Endometrium (tissue), 2 donors: ENCODE measurements at regions not wholly inside any gene's neighbourhood (a gene's known extent, or its start where the extent isn't known, plus 50 kb on each side); places are given as distances from the start of the nearest gene placed in this dataset.
A peak's percentile ranks its signal among the peaks of the same experiment; 100 is the strongest.
"Not testable (repeated sequence)": the region's sequence is repeated elsewhere in the genome, so short reads cannot be mapped to it uniquely, and the experiment has no call there.

Experiments
- FAIRE-seq: peaks from 2 replicates; lab custom pipeline; 2012; peaks lifted over from hg19 to GRCh38; lab: Jason Lieb, UNC
- donor health status: control.
- donor health status: control.

- FAIRE-seq, result no peak
Observed at GRCh38 chr6:121548131-121548530, 112.7 kb downstream of the GJA1 start.

GRCh38 chr6:121549736-121550135, 114.3 kb downstream of the GJA1 start:
- peak; percentile 95 for FAIRE-seq

GRCh38 chr6:121550491-121551010, 115.1 kb downstream of the GJA1 start:
- FAIRE-seq, result no peak

GRCh38 chr6:121555201-121555600, 119.8 kb downstream of the GJA1 start:
- FAIRE-seq, result no peak

GRCh38 chr6:121556149-121556548, 120.7 kb downstream of the GJA1 start:
- FAIRE-seq, result not testable (repeated sequence)

- FAIRE-seq, result no peak
Observed at GRCh38 chr6:121557146-121557940, 121.9 kb downstream of the GJA1 start.

- FAIRE-seq, result no peak
Observed at GRCh38 chr6:121559611-121560269, 124.3 kb downstream of the GJA1 start.

- FAIRE-seq, result no peak
Observed at GRCh38 chr6:121560476-121560875, 125.0 kb downstream of the GJA1 start.

- FAIRE-seq, result no peak
Observed at GRCh38 chr6:121563286-121563685, 127.8 kb downstream of the GJA1 start.

- not testable (repeated sequence) for FAIRE-seq
Observed at GRCh38 chr6:121564529-121564928, 129.1 kb downstream of the GJA1 start.

- FAIRE-seq, result no peak
Observed at GRCh38 chr6:121571455-121571854, 136.0 kb downstream of the GJA1 start.

GRCh38 chr6:121573481-121573880, 138.0 kb downstream of the GJA1 start:
- no peak for FAIRE-seq

GRCh38 chr6:121578216-121578615, 142.8 kb downstream of the GJA1 start:
- FAIRE-seq, result no peak

GRCh38 chr6:121579478-121579877, 144.0 kb downstream of the GJA1 start:
- FAIRE-seq, result no peak

GRCh38 chr6:121581327-121581726, 145.9 kb downstream of the GJA1 start:
- no peak for FAIRE-seq

- FAIRE-seq, result no peak
Observed at GRCh38 chr6:121582262-121582661, 146.8 kb downstream of the GJA1 start.

- peak; percentile 91 for FAIRE-seq
Observed at GRCh38 chr6:121584586-121585369, 149.3 kb downstream of the GJA1 start.

GRCh38 chr6:121590438-121590837, 155.0 kb downstream of the GJA1 start:
- no peak for FAIRE-seq

GRCh38 chr6:121590916-121591315, 155.5 kb downstream of the GJA1 start:
- FAIRE-seq, result no peak

- no peak for FAIRE-seq
Observed at GRCh38 chr6:121592261-121592935, 157.0 kb downstream of the GJA1 start.

- no peak for FAIRE-seq
Observed at GRCh38 chr6:121593011-121593641, 157.7 kb downstream of the GJA1 start.

GRCh38 chr6:121594053-121594452, 158.6 kb downstream of the GJA1 start:
- FAIRE-seq, result no peak
